ENCODE measurements at regions not wholly inside any gene's neighbourhood (a gene's known extent, or its start where the extent isn't known, plus 50 kb on each side); places are given as distances from the start of the nearest gene placed in this dataset.

DNA sequence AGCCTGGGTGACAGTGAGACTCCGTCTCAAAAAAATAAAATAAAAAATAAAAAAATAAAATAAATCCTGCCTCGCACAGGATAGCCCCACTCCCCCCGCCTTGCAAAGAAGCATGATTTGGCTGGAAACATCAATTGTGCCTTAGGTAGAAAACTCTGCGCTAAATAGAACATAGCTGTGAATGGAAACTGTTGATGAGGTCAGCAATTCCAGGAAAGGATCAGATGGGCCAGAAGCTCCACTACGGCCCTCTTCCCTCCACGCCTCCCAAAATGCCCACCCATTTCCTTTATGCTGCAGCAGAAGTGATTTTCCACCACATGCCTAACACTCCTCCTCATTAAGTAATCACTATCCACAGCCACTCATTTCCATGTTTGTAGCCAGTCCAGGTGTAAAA is 473.4 kb downstream of the XYLT1 start:
- TF ChIP-seq EZH2 (IDR thresholded peaks at IDR 0.05; ENCODE audit: borderline replicate concordance, low read depth, low read length, severe bottlenecking) = no peak
- TF ChIP-seq, protein P1, sequence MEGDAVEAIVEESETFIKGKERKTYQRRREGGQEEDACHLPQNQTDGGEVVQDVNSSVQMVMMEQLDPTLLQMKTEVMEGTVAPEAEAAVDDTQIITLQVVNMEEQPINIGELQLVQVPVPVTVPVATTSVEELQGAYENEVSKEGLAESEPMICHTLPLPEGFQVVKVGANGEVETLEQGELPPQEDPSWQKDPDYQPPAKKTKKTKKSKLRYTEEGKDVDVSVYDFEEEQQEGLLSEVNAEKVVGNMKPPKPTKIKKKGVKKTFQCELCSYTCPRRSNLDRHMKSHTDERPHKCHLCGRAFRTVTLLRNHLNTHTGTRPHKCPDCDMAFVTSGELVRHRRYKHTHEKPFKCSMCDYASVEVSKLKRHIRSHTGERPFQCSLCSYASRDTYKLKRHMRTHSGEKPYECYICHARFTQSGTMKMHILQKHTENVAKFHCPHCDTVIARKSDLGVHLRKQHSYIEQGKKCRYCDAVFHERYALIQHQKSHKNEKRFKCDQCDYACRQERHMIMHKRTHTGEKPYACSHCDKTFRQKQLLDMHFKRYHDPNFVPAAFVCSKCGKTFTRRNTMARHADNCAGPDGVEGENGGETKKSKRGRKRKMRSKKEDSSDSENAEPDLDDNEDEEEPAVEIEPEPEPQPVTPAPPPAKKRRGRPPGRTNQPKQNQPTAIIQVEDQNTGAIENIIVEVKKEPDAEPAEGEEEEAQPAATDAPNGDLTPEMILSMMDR (IDR thresholded peaks at IDR 0.05; ENCODE audit: borderline replicate concordance, extremely low read depth, low read length, poor library complexity, severe bottlenecking) = no peak

Measured in DND-41 (cell line).